Dermis microvascular lymphatic vessel endothelial cell (primary cell): ENCODE measurements at regions not wholly inside any gene's neighbourhood (a gene's known extent, or its start where the extent isn't known, plus 50 kb on each side); places are given as distances from the start of the nearest gene placed in this dataset.
"Not testable (repeated sequence)": the region's sequence is repeated elsewhere in the genome, so short reads cannot be mapped to it uniquely, and the experiment has no call there.

Source experiments
- DNase-seq, 2 donors: peaks; one replicate each; pipeline versions ENCODE4 v3.0.0 to v3.0.0-alpha.2; 2010; ENCODE audit warnings: low read depth in 2 of 2

DNA sequence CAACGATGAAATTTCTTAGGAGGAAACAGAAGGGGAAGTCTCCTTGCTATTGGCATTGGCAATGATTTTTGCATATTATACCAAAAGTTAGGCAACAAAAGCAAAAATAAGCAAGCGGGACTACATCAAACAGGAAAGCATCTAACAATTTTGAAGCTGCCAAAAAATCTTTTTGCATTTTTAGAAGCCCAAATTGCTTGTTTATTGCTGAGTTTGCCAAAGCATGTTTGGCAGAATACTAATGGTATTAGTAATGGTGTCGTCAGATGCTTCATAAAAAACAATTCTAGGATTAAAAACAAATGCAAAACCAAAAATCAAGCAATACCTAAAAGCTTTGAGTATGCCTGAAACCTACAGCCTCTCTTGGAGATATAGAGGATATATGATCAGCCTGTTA is 80.0 kb downstream of the GALR1 start:
- no peak for DNase-seq

DNA sequence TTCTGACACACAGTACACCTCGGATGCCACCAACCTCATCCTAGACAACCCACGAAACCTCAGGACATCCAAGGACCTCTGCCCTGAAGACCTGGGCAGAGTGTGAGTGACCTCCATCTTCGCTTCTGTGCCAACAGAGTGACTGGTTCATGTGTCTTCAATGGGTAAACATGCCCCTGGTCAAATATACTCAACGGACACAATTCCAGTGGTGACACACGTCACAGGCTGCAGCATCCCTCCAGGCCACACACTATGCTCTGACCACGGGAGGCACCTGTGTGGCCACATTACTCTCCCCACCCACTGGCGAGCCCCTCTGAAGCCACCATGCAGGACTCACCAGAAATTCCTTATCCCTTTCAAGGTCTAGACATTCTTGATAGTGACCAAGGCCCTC is 85.2 kb downstream of the GALR1 start:
- no peak for DNase-seq

DNA sequence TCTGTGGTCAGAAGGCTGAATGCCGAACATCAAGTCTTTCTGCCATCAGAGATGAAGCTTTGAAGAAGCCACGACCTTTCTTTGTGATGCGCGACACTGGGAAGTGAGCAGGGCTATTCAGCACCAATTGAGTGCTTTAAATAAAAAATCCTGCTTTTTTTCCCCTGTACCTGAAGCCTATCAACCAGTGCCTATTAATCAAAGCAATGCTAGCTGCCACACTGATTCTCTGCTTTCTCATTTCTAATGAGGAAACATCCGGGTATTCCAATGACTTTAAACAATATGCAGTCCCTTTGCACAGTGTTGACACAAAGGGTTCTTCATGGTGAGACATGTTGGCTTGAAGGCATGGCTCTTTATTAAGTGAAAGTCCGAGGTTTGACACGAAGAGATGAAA is 88.0 kb downstream of the GALR1 start:
- DNase-seq, result no peak

DNA sequence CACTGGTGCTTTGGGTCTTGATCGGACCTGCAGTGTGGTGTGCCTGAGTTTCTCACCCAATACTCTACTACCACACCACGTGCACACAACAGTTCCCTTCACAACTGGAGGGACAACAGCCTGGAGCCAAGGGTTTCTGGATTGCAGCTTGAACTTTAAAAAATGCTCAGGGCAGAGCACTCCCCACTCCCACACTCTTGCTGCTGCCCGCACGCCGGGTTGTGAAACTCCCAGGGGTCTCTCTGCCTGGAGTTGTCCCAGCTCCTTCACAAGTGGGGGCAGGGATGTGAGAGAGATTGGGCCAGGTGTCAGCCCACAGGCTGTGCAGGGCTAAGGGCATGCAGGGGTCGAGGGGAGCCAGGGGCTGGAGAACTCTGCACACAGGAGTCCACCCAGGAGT is 89.4 kb downstream of the GALR1 start:
- DNase-seq, result no peak

DNA sequence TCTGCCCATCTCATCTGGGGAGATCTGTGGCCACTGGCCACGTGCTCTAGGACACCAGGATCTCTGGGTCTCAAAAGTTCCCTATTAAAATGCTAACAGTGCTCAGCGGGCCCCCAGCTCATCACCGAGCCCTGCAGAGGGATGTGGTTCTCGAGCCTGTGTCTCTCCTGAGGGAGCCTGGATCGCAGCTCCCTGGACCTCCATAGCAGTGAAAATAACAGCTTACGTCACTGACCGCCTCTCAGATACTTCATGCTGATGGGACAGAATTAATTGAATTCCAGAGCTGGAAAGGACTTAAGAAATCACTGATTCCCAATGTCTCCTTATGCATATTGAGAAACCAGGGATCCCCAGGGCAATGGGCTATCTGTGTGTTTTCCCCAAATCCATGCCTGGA is 90.0 kb downstream of the GALR1 start:
- DNase-seq, result no peak

DNA sequence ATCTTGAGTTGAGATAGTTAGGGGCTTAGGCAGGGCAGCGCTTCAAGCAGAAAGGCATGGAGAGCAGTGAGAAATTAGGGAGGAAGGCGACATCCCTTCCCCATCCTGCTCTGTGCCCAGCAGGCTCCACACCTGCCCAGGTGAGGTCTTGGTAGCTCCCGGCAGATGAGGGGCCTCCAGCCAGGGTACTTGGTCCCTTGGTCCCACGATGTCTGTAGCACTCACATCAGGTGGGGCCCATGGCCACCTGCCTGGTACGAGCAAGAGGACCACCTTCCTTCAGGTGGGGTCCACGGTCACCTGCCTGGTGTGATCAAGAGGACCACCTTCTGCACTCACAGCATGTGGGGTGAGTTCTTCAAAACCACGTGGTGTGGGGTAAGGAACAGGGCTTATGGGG is 91.2 kb downstream of the GALR1 start:
- no peak for DNase-seq

DNA sequence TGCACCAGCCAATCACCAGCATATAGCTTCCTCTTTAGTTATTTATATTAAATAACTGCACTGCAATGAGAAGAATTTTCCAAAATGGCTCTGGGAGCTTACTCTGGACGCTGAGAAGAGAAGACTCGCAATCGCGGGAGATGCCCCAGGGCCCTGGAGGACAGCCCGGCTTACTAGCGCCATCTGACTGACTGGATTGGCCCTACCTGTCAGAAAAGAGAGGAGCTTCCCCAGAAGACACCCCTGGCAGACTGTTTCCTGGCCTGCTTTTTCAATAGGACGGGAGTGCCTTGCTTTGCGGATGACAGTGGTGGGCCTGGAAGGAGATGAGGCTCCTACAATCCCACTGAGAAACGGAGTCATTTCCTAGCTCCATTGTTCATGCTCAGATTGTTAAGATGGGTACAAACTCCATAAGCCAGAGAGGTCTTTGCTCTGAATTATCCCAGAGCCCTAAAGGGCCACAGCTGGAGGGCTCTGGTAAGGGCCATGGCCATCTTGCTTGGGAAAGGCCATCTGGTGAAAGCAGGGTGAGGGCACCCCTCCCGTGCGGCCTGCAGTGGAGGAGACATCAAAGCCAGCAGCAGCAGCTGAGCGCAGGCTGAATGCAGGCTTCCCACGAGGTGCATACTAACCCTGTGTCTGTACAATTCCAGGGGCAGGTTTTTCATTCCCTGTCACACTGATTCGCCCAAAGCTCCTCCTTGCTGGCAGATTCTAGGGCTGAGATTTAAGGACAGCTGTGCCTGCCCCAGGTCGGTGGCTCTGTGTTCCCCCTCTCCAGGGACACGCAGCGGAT is 92.1 kb downstream of the GALR1 start:
- no peak for DNase-seq

DNA sequence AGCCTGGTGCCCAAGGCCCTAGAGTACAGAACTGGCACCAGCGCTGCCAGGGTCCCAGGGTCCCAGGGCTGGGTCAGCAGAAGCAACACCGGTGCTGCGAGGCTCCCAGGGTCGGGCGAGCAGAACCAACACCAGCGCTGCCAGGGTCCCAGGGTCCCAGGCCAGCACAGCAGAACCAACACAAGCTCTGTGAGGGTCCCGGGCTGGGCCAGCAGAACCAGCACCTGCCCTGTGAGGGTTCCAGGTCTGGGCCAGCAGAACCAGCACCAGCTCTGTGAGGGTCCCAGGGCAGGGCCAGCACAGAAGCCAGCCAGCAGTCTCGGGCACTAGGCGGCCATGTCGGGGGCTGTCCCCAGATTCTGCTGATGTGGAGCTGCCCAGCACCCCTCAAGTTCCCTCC is 93.1 kb downstream of the GALR1 start:
- no peak for DNase-seq

DNA sequence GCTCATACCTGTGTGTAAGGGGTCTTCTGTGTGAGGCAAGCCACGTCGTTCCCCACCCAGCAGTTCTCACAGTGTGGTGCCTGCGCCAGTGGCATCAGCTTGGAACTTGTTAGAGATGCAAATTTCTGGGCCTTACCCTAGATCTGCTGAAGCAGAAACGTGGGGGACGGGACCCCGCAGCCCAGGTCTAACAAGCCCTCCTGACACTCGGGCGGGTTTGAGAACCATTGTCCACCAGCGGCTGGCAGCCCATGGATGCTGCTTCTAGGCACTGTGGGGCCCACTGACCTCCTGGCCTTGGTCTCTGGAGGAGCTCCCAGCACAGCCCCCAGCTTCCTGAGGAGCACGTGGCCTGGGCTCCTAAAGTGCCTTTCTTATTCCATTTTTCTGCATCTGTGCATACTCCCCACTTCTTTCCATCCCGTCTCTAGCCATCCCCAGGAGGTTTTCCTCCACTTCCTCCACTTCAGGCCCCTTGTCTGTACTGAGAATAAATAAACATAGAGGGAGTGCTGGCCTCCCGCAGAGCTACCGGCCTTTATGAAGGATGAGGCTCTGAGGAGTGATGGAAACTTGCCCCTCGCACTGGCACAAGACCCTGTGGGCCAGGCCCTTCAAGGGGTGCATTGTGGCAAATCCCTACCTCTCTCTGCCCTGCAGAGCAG is 94.3 kb downstream of the GALR1 start:
- DNase-seq, result no peak

DNA sequence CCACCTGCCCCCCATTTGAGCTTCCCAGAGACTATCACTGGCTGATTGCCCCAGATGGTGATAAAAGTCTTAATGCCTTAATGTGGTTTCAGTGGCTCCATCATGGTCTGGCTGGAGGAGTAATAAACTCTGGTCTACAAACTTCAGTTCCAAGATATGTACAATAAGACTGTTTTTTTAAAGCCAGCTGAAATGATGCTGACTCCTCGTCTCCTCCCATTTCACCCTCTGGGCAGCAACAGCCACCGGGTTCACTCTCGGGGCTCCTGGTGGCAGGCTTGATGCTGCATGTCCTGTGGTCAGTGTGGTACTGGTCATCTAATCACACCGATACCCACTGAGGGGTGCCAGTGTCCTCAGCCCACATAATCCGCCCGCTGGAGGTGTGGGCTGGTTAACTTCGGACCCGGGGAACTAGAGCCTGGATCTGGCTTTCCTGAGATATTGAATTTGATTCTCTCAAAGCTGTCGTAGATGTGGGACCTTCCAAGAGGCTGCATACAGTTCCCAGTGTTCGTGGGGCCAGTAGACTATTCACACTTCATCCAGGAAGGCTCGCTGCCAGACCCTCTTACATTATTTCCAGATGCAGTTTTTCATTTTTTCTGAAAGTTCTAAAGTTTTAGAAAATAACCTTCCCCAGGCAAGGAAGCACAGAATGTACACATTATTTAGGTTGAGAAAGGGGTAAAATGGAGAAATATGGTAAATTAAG is 95.3 kb downstream of the GALR1 start:
- DNase-seq, result no peak

DNA sequence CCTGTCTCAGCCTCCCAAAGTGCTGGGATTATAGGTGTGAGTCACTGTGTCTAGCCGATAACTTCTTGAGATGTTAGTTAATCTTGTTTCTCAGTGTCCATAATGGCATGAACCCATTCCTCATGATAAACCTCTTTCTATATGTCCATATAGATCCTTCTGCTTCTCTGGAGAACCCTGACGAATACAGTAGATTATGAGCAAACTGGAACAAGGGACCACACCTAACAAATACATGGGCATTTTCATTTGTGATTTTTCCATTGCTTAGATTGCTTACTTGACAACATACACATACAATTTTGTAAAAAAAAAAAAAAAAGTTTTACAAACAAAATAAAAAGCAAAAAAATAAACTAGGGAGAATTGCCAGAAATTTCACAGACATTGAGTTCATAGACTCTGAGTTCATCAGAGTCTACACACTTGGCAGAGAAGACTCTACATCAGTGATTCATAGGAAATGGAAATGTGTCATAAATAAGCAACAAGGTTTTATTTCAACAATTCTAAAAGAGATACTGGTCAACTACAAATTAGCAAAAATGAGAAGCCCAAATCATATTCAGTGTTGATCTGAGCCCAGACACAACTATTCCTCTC is 96.7 kb downstream of the GALR1 start:
- DNase-seq, result no peak

DNA sequence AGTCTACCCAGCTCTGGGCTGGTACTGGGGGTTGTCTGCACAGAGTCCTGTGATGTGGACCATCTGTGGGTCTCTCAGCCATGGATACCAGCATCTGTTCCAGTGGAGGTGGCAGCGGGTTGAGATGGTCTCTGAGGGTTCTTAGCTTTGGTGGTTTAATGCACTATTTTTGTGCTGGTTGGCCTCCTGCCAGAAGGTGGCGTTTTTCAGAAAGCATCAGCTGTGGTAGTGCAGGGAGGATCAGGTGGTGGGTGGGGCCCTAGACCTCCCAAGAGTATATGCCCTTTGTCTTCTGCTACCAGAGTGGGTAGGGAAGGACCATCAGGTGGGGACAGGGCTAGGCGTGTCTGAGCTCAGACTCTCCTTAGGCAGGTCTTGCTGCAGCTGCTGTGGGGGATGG is 103.7 kb downstream of the GALR1 start:
- not testable (repeated sequence) for DNase-seq

DNA sequence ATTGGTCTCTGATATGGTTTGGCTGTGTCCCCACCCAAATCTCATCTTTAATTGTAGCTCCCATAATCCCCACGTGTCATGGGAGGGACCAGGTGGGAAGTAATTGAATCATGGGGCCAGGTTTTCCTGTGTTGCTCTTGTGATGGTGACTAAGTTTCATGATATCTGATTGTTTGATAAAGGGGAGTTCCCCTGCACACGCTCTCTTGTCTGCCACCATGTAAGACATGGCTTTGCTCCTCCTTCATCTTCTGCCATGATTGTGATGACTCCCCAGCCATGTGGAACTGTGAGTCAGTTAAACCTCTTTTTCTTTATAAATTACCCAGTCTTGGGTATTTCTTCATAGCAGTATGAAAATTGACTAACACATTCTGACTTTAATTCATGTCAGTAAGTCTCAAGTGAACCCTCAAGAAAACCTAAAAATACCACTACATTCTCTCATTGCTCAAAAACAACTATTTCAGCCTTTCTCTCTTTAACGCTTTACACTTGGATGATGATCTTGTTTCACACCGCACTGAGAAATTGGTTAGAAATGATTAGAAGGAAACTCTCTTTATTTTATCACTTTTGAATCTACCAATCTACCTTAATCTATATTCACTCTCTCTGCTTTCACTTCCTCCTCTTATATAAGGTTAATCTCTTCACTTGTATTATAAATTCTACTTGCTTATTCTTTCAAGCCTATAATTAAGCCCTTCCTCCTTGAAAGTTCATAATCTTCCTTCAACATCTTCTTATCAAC is 110.1 kb downstream of the GALR1 start:
- no peak for DNase-seq

DNA sequence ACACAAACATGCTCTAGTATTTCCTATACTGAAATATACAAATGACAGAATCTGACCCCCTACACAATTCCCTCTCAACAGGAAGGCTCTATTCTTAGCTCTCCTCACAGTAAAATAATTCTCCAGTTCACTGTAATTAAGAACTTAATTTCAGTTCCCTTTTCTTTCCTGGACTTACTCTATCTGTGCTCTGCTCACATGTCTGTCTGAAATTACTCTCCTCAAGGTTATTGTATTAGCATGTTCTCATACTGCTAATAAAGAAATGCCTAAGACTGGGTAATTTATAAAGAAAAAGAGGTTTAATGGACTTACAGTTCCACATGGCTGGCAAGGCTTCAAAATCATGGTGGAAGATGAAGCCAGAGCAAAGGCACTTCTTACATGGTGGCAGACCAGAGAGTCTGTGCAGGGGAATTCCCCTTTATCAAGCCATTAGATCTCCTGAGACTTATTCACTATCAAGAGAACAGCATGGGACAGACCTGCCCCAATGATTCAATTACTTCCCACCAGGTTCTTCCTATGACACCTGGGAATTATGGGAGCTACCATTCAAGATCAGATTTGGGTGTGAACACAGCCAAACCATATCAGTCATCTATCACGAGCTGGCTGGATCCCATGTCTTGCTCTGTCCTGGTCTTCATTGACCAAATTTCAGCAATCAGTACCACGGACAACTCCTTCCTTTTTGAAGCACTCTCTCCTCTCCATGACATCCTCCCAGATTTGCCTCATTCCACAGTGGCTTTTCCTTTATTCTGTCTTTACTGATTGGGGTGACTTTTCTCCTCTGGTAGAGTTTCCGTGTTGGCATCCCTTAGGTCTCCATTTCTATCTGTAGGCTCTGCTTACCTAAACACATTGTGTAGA is 110.9 kb downstream of the GALR1 start:
- DNase-seq, result no peak

DNA sequence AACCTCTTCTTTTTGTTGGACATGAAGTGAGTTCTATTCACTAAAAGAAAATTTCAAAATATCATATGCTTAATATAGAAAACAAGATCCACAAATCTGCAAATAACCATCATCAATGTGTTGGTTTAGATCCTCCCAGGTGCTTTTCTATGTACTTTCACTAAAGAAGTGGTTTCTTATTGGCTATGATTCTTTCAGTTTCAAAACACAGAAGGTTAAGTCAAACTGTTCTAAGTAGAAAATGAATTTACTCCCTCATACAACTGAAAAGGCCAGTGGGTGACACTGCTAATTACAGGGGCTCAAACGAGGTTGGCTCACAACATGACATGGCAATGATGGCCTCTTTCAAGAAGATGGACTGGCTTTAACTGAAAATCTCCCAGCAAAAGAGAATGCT is 111.7 kb downstream of the GALR1 start:
- DNase-seq, result no peak

DNA sequence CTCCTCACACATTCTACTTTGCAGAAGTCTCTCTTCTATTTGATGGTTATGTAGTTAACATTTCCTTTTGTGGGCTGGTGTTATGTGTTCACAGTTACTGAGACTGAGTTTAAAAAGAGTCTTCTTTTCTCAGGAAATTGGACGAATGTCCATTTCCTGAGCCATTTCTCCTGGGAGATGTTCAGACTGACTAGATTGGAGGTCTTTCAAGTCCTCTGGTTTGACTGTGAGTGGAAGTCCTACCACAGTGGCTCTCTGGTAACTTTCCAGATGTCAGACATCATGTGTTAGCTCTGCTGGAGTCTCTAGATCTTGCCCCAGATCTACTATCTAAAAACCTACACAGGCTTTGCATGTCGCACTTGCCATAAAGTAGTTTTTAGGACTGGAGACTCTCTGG is 116.0 kb downstream of the GALR1 start:
- no peak for DNase-seq

DNA sequence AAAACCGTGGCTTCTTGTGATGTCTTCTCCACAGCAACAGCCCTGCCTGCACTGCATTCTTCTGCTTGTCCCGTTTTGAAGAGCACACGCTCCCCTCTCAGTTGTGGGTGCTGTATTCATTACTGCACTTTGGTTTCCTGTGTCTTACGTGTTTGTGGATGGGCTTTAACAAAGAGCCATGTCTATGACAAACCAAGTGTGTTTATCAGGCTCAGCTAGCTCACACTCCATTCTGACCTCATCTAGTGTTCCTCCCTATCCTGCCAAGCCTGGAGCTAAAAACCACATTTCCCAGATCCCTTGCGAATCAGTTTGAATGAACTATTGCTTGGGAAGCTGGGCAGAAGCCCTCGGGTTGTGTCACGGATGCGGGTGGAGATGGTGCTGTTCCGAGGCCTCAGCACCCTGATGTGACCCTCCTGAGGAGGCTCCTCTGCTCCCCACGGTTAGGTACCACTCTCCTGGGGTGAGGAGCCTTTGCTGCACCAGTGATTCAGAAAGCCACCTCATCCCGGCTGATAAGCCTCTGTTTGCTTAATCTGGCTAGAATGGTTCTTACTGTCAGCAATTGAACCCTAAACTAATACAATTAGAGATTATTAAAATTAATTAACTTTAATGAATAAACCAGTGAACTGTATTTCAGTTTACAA is 116.5 kb downstream of the GALR1 start:
- DNase-seq, result no peak

DNA sequence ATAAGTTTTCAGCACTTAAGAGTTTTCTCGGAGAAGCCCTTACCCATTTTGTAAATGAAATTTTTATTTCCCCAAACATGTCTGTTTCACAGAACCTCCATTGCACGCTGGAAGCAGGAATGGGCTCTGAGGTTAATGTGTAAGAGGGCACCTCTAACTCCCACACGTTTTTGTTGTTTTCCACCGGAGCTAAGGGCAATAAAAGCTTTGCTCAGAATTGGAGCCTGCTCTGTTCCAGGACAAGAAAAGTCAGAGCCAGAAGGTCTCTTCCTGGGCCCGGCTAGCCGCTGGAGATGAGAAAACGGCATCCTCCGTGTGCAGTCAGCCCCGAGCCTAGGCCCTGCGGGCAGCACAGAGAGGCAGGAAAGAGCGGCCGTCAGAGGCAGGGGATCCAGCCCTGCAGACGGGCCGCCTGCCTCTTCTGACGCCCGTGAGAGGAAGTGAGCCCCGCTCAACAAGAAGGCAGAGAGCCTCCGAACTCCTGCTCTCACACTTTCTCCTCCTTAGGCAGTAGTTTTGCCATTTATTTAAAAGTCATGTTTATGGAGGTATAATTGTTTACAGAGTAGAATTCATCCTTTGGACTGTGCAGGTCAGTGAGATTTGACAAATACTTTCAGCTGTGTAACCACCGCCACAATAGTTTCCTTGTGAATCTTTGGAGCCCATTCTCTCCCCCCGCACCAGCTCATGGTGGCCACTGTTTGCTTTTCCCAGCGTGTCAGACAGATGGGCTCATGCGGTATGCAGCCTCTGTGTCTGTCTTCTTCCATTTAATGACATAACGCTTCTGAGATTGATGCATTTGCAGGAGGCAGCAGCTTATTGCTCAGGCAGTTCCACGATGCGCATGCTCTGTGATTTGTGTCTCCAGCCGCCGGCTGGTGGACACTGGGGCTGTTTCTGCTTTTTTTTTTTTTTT is 117.3 kb downstream of the GALR1 start:
- DNase-seq, result no peak

DNA sequence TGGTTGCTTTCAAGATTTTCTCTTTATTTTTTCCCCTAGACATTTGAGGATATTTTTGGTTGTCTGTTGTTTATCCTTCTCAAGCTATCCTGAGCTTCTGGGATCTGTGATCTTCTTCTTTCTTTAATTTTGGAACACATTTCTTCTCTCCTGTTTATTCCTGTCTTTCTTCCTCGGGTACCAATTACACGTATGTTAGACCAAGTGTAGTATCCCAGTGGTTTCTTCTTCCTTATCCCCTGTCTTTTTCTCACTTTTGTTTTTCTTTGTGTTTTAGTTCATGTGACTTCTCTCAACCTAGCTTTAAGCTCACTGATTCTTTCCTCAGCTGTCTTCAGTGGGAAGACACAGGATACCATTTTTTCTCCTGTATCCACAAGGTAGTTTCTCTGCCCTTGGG is 120.0 kb downstream of the GALR1 start:
- DNase-seq, result no peak
